ENCODE measurements at regions not wholly inside any gene's neighbourhood (a gene's known extent, or its start where the extent isn't known, plus 50 kb on each side); places are given as distances from the start of the nearest gene placed in this dataset.
A peak's percentile ranks its signal among the peaks of the same experiment; 100 is the strongest.

DNA sequence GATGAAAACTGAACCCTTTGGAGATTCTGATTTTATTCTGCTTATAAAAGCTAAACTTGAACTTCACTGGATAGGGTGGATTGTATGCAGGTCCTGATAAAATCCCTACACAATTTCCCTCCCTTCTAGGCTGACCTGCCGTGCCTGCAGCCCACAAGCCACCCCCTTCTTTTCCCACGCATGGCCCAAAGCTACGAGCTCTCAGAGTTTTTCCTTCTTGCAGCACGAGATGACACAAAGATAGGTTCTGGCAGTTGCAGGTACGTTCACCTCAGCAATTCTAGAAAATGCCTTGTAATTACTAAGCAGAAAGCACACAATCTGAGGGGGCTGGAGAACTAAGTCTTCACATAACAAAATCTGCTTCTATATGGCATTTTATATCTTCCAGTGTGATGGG, 110.6 kb upstream of the ATP8B1 start:
- no peak overlapping the region for H3K4me3 ChIP-seq (replicated peaks; ENCODE audit: low read depth, low read length)
- TF ChIP-seq, protein P1, sequence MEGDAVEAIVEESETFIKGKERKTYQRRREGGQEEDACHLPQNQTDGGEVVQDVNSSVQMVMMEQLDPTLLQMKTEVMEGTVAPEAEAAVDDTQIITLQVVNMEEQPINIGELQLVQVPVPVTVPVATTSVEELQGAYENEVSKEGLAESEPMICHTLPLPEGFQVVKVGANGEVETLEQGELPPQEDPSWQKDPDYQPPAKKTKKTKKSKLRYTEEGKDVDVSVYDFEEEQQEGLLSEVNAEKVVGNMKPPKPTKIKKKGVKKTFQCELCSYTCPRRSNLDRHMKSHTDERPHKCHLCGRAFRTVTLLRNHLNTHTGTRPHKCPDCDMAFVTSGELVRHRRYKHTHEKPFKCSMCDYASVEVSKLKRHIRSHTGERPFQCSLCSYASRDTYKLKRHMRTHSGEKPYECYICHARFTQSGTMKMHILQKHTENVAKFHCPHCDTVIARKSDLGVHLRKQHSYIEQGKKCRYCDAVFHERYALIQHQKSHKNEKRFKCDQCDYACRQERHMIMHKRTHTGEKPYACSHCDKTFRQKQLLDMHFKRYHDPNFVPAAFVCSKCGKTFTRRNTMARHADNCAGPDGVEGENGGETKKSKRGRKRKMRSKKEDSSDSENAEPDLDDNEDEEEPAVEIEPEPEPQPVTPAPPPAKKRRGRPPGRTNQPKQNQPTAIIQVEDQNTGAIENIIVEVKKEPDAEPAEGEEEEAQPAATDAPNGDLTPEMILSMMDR (IDR thresholded peaks at IDR 0.05; ENCODE audit: low read length, missing control alignments) = no peak
- no peak for DNase-seq (ENCODE audit: low read depth)

DNA sequence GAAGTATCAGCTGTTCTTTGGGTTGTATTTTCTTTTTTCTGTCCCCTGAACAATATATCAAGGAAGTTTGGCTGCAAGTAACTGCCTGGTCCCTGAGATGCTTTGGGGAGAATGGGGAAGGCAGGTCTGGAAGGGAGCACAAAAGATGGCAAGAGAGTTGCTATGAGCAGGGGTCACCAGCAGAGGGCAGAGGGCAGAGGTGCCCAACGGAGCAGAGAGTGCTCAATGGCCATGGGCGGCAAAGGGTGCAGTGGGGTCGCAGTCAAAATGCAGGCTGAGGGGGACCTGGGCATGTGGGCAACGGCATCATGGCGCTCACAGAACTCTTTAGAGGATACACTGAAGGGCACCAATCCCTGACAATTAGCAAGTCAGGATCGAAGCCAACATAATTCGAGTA, 107.7 kb upstream of the ATP8B1 start:
- TF ChIP-seq, protein P1 (IDR thresholded peaks at IDR 0.05; ENCODE audit: low read length, missing control alignments) = peak; percentile 39
- no peak overlapping the region for H3K4me3 ChIP-seq (replicated peaks; ENCODE audit: low read depth, low read length)
- no peak for DNase-seq (ENCODE audit: low read depth)

DNA sequence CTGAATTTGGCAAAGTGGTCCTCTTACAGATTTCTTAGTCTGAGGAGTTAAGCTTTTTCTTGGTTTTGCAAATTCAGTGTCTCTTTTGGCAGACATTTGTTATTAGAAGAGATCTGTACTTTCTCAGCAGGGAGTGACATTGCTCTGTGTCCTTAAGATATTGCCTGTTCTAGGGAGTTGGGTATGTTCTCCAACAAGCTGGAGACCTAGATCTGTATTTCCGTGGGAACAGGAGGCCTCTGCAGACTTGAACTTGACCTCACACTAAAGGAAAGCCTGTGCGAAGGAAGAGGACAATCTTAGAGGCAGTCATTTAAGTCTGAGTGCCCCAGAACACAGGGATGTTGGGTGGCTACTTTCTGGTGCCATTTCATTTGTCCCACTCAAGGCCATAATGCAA, 107.0 kb upstream of the ATP8B1 start:
- no peak for DNase-seq (ENCODE audit: low read depth)
- TF ChIP-seq, protein P1 (IDR thresholded peaks at IDR 0.05; ENCODE audit: low read length, missing control alignments) = no peak

DNA sequence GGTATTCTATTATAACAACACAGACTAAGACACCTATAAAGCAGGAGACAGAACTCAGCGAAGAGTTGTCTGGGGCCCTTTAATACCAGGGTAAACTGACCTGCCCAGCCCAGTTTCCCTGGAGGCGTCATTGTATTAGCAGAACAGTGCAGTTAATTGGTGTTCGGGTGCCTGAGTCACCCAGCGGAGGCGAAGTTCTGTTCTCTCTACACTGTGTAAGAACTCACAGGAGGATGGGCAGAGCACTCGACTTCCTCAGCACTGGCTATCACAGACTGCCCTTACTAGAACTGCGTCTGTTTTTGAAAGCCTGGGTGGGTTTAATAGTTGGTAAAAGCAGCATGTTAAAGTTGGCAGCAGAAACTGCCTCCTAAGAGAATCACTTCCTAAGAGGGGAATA, 106.5 kb upstream of the ATP8B1 start:
- DNase-seq (ENCODE audit: low read depth) = no peak
- TF ChIP-seq, protein P1 (IDR thresholded peaks at IDR 0.05; ENCODE audit: low read length, missing control alignments) = no peak
- H3K4me3 ChIP-seq (replicated peaks; ENCODE audit: low read depth, low read length) = no peak overlapping the region

More for the DNA sequence above, 107.0 kb upstream of the ATP8B1 start:
- no peak overlapping the region for H3K4me3 ChIP-seq (replicated peaks; ENCODE audit: low read depth, low read length)

DNA sequence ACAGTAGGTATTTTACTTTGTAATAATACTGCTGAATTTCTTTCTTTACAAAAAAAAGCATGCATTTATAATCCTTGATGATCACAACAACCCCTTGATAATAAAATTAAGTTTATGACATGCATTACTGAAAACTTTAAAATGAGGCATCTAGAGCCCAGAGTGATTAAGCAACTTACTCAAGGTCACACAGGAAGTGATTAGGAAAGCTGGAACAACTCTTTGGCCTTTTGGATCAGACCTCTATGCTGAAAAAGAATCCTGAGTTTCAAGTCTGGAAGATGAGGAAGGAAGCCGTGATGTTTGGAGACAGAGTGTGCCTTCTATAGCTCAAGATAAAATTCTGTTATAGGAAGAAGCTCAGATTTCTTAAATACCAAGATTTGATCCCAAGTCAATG, 105.0 kb upstream of the ATP8B1 start:
- no peak overlapping the region for H3K4me3 ChIP-seq (replicated peaks; ENCODE audit: low read depth, low read length)
- TF ChIP-seq, protein P1 (IDR thresholded peaks at IDR 0.05; ENCODE audit: low read length, missing control alignments) = no peak
- DNase-seq (ENCODE audit: low read depth) = no peak

DNA sequence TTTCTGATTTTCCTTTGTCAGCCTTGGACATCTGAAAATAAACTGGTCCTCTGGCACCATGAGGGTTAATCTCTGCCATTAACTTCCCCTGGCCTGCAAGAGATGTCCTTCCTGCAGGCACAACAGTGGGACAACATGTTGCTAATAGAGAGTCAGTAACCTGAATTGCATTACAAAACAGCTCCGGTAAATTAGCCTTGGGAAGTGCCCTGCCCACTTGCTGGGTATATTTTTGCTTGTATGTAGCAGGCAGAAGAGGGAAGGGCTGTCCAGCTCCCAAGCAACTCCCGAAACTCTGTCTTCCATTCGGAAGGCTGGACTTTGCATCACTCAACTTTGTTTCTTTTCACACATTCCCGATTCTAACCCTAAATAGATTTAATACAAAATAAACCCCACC, 104.4 kb upstream of the ATP8B1 start:
- H3K4me3 ChIP-seq (replicated peaks; ENCODE audit: low read depth, low read length) = no peak overlapping the region
- no peak for DNase-seq (ENCODE audit: low read depth)
- TF ChIP-seq, protein P1 (IDR thresholded peaks at IDR 0.05; ENCODE audit: low read length, missing control alignments) = no peak

DNA sequence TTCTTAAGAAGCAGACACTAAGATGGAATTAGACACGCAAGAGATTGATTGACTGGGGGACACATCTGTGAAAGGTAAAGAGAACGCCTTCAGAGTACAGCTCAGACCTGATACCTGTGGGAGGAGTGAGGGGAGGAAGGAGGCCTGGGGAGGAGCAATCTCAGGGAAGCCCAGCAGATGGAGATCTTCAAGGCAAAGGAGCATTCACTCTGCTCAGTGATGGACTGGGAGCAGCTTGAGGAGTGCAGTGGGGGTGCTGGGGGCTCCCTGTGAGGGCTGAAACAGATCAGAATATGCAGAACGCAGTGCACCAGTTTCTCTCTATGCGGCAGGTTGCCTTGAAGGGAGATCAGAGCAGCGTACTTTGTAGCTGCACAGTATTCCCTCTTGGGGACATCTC, 103.7 kb upstream of the ATP8B1 start:
- DNase-seq (ENCODE audit: low read depth) = no peak

More for the DNA sequence above, 103.7 kb upstream of the ATP8B1 start:
- TF ChIP-seq, protein P1 (IDR thresholded peaks at IDR 0.05; ENCODE audit: low read length, missing control alignments) = peak; percentile 5
- H3K4me3 ChIP-seq (replicated peaks; ENCODE audit: low read depth, low read length) = no peak overlapping the region
